A172 (cell line): ENCODE measurements at regions not wholly inside any gene's neighbourhood (a gene's known extent, or its start where the extent isn't known, plus 50 kb on each side); places are given as distances from the start of the nearest gene placed in this dataset.

Experiments used
- DNase-seq: peaks from one replicate; pipeline ENCODE4 v3.0.0-alpha.2; 2015; ENCODE audit warnings: low spot score

DNA sequence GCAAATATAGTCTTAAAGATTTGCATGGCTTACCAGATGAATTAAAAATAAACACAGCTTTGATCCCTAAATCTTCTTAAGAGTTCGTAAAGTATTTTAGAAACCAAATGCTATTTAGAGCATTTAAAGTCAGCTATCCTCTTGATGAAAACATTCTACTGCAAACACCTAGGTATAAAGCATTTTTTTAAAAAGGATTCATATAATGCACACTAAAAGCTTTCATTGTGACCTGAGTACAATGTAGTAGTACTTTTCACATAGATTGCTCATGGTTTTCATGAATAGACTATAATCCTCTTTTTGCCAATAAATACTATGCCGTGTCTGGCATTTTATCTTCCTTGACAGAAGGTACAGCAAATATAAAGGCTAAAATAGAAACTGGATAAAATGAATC lies 805.1 kb upstream of the INTU start:
- DNase-seq: no peak

DNA sequence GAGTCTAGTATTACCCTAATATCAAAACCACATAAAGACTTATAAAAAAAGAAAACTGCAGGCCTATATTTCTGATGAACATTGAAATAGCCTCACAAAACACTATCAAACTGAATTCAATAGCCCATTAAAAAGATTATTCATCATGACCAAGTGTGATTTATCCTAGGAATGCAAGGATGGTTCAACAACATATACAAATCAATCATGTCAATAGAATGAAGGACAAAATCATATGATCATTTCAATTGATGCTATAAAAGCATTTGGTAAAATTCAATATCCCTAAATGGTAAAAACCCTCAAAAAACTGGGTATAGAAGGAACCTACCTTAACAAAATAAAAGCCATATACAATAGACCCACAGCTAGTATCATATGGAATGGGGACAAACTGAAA lies 797.9 kb upstream of the INTU start:
- no peak for DNase-seq

DNA sequence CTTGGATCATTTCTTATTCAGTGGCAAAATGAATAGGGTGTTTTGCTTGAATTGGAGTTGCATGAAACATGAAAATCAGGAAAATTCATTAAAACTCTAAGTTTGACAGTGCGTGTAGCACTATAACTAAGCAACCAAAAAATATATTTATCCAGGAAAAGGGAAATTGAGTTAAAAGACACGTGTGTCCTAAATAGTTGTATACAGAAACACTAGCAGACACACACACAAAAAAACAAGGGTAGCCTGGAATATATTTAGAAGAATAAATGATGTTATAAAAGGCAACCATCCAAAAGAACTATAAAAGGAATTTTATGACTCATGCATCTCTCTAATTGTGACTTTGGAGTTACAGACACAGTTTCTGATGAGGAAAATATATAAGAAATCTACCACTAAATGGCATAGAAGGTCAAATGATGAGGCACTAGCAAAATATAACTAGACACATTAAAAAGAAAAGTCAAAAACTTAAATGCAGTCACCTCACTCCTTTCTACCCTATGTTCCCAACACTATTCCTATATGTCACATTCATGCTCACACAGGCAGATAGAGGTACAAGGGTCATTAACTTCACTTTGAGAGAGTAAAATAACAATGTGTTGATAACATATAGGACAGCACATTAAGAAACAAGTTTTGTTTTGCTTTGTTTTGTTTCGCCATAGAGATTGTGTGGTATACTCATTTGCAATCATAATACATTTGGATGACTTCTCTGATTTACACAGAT lies 793.6 kb upstream of the INTU start:
- DNase-seq: peak; percentile 28

DNA sequence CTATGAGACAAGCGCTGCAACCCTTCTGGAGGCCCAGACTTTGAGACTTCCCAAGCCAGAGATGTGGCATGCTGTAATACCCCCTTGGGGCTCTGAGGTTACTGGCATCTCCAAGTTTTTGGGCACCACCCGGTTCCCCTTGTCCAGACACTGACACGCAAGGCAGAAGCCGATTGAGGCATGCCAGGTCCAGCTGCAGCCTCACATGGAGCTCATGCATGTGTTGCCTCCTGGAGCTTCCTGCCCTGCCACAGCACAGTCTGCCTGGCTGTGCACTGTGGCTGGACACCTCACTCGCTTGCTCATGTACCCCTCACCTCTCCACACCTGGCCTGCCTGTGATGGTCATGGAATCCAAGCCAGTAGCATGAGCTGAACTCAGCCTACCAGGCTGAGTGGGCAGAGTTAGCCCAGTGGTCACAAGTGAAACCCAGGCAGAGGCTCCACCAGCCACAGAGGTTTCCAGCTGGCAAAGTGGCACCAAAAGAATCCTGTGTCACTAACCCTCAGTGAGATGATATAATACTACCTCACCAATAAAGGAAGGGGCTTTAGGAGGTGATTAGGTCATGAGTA lies 789.2 kb upstream of the INTU start:
- no peak for DNase-seq

DNA sequence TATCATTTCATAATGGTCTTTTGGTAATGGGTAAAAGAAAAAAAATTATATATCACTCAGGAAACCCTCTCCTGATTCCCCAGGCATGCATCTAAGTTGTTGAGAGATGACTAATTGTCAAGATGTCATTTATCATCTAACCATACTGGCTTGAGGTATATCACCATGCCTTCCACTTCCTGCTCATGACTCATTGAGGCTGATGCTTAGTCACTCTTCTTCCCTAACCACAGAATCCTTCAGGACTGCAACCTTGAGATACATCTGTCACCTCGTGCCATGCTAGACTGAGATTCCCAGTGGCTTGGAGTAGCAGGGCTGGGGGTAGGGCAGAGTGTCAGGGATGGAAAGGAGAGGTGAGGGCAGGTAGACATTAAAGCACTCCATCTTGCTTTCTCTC lies 782.5 kb upstream of the INTU start:
- peak; percentile 98 for DNase-seq

DNA sequence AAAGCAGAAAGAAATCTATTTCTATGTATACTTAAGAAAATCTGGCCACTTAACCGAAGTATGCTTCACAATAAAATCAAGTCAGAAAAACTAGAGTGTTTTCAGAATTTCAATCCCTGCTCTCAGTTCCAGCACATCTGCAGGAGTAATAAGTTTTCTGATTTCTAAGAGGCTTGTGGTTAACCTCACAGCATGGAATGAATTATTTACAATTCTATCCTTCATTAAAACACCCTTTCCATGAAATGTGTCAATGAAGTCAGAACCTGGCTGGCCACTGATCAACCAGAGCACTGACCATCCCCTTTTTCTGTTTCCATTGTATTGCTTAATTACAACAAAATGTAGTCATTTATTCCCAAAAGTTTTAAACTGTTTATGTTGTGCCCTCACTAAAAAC lies 781.4 kb upstream of the INTU start:
- peak; percentile 66 for DNase-seq

DNA sequence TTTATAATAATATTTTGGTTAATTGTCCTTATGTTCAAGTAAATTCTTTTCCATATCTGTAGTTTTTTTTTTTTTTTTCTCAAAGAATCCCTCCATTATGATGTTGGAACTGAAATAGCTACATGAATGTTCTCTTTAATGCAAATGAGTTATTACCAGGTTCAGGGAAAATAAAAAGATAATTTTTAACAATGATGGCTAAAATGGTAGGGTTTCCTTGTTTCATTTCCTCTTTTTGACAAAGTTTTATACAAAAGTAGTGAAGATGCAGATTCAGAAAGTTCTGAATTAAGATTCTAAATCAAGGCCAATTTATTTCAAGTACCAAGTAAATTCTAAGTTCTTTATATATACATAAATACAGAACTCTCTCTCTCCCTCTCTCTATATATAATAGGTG lies 779.0 kb upstream of the INTU start:
- no peak for DNase-seq

DNA sequence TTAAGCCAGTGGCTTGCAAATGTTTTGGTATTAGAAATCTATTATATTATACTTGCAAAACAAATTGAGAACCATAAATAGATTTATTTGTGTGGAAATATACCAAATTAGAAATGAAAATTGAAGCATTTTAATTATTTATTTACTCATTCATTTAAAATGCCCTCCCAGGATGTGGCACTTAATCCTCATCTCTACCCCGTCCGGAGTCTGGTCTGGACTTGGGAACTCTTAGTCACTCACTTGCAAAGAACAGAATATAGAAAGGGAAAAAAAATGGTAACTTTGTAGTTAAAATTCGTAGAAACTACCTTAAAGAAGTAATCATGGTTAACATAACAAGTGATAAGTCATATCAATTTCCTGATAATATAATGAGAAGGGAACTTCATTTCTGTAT lies 775.9 kb upstream of the INTU start:
- DNase-seq: no peak

DNA sequence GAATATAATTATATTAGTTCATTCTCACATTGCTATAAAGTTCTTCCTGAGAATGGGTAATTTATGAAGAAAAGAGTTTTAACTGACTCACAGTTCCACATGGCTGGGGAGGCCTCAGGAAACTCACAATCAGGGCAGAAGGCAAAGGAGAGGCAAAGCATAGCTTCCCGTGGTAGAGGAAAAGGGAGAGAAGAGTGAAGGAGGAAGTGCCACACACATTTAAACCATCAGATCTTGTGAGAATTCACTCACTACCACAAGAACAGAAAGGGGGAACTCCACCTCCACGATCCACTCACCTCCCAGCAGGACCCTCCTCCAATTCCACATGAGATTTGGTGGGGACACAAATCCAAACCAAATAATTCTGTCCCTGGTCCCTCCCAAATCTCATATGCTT lies 773.4 kb upstream of the INTU start:
- no peak for DNase-seq

DNA sequence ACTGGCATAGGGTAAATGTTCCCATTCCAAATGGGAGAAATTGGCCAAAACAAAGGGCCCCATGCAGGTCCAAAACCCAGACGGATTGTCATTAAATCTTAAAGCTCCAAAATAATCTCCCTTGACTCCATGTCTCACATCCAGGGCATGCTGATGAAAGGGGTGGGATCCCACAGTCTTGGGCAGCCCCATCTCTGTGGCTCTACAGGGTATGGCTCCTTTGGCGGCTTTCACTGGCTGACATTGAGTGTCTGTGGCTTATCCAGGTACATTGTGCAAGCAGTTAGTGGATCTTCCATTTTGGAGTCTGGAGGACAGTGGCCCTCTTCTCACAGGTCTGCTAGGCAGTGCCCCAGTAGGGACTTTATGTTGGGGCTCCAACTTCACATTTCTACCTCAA lies 772.9 kb upstream of the INTU start:
- no peak for DNase-seq

DNA sequence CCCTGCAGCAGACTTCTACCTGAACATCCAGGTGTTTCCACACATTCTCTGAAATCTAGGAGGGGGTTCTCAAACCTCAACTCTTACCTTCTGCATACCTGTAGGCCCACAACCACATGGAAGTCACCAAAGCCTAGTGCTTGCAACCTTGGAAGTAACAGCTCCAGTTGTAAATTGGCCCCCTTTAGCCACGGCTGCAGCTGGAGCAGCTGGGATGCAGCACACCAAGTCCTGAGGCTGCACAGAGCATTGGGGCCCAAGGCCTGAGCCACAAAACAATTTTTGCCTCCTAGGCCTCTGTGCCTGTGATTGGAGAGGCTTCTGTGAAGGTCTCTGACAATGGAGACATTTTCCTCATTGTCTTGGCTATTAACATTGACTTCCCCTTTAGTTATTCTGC lies 772.4 kb upstream of the INTU start:
- DNase-seq: no peak

DNA sequence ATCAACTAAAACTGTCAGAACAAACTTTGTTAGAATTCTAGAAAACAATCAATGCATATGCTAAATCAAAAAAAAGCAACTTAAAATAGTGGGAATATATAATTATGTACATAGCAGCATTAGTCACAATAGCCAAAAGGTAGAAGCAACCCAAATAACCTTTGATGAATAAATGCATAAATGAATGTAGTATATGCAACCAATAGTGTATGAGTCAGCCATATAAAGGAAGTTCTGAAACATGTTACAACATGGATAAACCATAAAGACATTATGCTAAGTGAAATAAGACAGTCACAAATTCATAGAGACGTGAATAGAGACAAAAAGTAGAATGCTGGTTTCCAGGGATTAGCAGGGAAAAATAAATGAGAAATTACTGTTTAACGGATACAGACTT lies 762.8 kb upstream of the INTU start:
- no peak for DNase-seq

DNA sequence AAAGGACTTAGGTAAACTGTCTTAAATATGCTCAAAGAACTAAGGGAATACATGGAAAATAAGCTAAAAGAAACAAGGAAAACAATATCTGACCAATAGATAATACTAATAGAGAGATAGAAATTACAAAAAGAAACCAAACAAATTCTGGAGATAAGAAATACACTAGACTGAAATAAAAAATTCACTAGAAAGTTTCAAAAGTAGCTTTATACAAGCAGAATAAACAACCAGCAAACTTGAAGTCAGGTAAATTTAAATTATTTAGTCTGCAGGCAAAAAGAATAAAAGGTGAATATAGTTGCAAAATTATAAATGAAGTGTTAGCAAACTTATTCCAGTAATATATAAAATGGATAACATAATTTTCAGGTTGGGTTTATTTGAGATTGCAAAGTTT lies 760.9 kb upstream of the INTU start:
- no peak for DNase-seq

DNA sequence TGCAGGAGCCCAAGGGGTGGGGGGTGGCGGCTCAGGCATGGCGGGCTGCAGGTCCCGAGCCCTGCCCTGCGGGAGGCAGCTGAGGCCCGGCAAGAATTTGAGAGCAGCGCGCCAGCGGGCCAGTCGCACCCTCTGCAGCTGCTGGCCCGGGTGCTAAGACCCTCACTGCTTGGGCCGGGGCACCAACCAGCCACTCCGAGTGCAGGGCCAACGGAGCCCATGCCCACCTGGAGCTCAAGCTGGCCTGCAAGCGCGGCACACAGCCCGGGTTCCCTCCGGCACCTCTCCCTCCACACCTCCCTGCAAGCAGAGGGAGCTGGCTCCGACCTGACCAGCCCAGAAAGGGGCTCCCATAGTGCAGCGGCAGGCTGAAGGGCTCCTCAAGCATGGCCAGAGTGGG lies 758.2 kb upstream of the INTU start:
- DNase-seq: no peak

DNA sequence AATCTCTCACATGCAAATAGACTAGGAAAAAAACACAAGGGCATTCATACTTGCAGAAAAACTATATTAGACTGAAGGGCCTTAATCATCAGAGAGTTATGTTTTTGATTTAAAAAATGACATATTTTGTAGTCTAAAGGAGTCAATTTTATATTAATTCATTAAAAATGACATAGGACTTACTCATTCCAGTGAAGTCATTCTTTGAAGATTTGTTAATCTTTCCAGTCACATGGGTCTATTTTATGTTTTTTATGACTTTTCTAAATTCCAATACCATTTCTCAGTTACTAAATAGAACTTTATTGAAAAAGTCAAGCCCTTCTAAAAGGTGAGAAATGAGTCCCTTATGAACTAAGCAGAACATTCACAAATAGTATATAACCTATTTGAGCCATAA lies 743.8 kb upstream of the INTU start:
- peak; percentile 21 for DNase-seq

DNA sequence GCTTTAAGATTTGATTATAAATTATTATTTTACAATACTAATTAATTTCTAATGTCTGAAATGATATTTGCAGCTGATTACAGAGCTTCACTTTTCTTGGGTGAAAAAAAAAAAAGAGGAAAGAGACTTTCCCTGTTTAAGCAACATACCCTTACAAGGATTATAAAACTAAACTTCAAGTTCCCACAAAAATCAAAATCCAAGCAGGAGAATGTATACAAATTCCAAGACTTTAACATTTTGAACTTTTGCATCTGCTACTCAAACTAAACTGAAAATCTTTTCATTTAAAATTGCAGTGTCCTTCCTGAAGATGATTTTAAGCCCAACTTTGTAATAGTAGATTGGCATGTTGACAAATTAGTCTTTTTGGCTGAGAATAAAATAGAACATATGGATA lies 742.4 kb upstream of the INTU start:
- no peak for DNase-seq

DNA sequence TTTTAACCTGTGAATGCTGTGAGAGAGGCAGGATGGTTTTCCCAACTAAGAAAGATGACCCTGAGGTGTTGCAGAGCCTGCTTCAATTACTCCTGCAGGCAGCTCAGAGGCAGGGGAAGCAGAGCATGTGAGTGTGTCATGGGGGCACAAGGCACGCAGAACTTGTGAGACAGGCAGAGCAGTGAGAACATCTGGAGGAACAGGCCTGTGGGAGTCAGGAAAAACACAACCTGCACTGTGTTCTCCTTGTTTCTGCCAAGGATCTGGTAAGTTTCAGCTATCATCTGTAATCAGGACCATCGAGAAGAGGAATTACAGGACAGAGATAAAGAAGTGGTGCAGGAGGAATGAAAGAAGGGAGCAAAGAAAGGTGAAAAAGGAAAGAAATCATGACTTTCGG lies 741.8 kb upstream of the INTU start:
- no peak for DNase-seq

DNA sequence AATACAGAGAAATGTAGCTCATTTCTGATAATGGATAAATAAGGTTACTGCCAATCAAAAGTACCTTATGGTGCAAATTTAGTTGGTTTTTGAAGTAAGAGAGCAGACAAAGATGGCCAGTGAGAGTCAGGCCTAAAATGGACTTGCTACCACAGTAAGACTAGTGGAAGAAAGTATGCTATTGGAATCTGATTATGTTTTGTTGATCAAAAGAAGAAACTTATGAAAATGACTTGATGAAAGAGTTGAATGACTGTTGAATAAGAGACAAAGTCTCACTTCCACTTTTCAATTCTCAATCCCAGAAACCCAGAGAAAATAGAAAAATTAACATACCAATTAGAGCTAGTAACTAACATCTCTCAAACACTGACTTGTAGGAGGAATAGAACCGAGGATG lies 737.8 kb upstream of the INTU start:
- DNase-seq: no peak

DNA sequence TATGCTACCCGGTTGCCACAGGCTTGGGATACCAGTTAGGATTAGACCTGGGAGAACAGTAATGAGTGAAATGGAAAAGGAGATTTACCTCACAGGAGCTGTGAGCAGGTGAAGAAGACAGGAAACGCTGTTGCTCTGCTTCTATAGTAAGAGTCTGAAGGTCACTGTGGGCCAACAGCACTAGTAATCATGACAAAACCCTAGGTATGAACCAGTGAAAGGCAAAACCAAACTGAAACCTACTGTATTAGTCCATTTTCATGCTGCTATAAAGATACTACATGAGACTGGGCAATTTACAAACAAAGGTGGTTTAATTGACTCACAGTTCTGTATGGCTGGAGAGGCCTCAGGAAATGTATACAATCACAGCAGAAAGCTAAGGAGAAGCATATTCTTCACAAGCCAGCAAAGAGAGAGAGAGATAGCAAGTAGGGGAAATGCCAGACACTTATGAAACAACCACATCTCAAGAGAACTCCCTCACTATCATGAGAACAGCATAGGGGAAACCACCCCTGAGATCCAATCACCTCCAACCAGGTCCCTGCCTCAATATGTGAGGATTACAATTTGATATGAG lies 736.7 kb upstream of the INTU start:
- DNase-seq: no peak

DNA sequence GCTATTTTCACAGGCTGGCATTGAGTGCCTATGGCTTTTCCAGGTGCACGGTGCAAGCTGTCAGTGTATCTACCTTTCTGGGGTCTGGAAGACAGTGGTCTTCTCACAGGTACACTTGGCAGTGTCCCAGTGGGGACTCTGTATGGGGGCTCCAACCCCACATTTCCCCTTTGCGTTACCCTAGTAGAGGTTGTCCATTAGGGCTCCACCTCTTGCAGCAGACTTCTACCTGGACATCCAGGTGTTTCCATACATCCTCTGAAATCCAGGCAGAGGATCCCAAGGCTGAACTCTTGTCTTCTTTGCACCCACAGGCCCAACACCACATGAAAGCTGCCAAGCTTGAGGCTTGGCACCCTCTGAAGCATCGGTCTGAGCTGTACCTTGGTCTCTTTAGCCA lies 735.7 kb upstream of the INTU start:
- DNase-seq: no peak

DNA sequence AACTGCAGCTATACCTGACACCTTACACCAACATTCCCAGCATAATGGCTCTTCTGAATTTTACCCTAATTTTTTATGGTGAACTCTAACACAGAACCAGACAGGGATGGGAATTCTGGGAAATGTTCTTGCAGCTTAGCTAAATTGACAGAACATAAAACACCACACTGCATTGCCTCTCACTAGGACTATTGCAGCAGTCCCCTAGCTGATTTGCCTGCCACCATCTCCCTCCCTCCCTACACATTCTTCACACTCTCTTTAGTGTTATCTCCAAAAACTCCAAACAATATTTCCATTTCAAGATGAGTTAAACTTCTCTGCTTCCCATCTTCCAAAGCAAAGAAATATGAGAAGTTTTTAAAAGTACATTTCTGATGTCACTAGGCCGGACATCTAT lies 733.9 kb upstream of the INTU start:
- no peak for DNase-seq

DNA sequence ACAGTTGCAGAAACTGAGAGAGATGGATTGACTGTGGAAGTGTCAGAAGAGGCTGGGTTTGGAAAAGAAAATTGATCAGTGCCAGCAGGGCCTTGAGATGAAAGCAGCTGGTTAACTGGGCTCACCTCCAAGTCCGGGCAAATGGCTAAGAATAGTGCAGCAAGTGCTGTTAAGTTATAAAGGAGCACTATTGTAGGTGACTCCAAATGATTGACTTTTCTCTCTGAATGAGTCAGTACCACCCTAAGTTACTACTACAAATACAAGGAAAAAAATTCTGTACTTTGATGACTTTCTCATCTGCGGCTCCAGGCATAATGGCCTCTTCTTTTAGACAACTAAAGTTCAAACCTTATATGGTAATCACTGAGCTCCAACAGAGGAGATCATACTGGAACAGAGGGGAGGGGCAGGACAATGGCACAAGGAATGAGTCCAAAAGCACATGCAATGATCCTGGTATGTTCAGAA lies 733.4 kb upstream of the INTU start:
- DNase-seq: peak; percentile 47

DNA sequence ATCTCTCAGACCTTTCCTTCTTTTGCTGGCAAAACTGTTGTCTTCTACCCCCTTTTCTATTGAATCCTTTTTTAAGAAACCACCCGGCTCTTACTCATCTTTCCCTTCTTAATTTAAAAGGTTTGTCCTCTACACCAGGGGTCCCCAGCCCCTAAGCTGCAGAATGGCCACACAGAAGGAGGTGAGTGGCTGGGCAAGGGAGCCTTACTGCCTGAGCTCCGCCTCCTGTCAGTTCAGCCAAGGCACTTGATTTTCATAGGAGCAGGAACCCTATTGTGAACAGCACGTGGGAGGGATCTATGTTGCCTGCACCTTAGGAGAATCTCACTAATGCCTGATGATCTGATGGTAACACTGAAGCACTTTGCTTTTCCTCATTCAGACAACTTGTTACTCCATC lies 726.3 kb upstream of the INTU start:
- no peak for DNase-seq

DNA sequence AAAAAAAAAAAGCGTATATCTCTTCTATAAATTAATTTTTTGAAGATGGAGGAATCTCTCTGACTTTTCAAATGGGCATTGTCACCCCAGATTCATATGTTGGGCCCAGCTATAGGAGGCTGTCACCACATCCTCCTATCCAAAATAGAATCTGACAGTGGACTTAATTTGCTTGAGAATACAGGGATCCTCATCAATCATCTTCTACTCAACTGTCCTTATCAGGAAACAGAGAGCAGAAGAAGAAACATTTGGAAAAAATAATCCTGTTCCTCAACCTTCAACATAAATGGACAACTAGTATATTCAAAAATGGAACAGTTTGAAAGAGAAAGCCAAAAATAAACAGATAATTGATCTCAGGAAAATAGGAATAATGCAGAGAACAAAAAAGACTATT lies 725.4 kb upstream of the INTU start:
- no peak for DNase-seq
